Lung (tissue), 11 donors: ENCODE measurements at regions not wholly inside any gene's neighbourhood (a gene's known extent, or its start where the extent isn't known, plus 50 kb on each side); places are given as distances from the start of the nearest gene placed in this dataset.

Experiments used
- ATAC-seq: fragments of 200-7000 bp; cut with Tn5 transposase; one replicate; pipeline ENCODE4 v1.9.1; 2020; ENCODE audit warnings: moderate number of reproducible peaks; ENCODE audit not compliant: insufficient read depth, low FRiP score
- DNase-seq, 3 donors: peaks; one replicate each; pipeline ENCODE4 v3.0.0-alpha.2; 2013 to 2017
- H3K27ac ChIP-seq, 2 donors: one replicate each; pipeline ENCODE4 v1.5.1; 2013; ENCODE audit warnings: mild to moderate bottlenecking in 2 of 2, moderate library complexity in 2 of 2, control low read depth in 1 of 2, inconsistent platforms in 1 of 2, low read depth in 1 of 2, low read length in 1 of 2
- H3K27me3 ChIP-seq, 3 donors: one replicate each; pipeline ENCODE4 v1.5.1; 2013; ENCODE audit warnings: low read length in 2 of 3; ENCODE audit not compliant: control insufficient read depth in 3 of 3, insufficient read depth in 3 of 3
- H3K36me3 ChIP-seq, 4 donors: one replicate each; pipeline ENCODE4 v1.5.1; 2013; ENCODE audit warnings: low read length in 4 of 4, mild to moderate bottlenecking in 1 of 4, moderate library complexity in 1 of 4; ENCODE audit not compliant: control insufficient read depth in 4 of 4, insufficient read depth in 4 of 4
- H3K4me1 ChIP-seq, 5 donors: one replicate each; pipeline ENCODE4 v1.5.1; 2013; ENCODE audit warnings: low read length in 5 of 5, mild to moderate bottlenecking in 2 of 5, moderate library complexity in 1 of 5; ENCODE audit not compliant: control insufficient read depth in 5 of 5, insufficient read depth in 5 of 5
- H3K4me3 ChIP-seq: one replicate; pipeline ENCODE4 v1.5.1; 2013; ENCODE audit warnings: mild to moderate bottlenecking, control low read depth, moderate library complexity
- H3K9ac ChIP-seq, 2 donors: one replicate each; pipeline ENCODE4 v1.5.1; 2013; ENCODE audit warnings: low read length in 2 of 2, control low read depth in 1 of 2; ENCODE audit not compliant: insufficient read depth in 1 of 2
- H3K9me3 ChIP-seq, 4 donors: one replicate each; pipeline ENCODE4 v1.5.1; 2013; ENCODE audit warnings: low read length in 3 of 4, mild to moderate bottlenecking in 1 of 4, moderate library complexity in 1 of 4; ENCODE audit not compliant: control insufficient read depth in 4 of 4, insufficient read depth in 3 of 4
- CTCF ChIP-seq: IDR thresholded peaks from 2 replicates; pipeline ENCODE4 v1.5.1; 2012; ENCODE audit warnings: mild to moderate bottlenecking; ENCODE audit errors: control extremely low read depth, extremely low read depth
- WGBS, 2 donors: extraction: QIAGEN DNeasy Blood & Tissue Kit; methylation state at CpG; one replicate each; pipeline ENCODE4 v1.1.7; 2013; 5-methylcytosine and 5-hydroxymethylcytosine counted together
- donor health status: control.
- donor health status: control.
- donor health status: Bipolar disorder and iron deficiency.
- donor health status: healthy.
- donor health status: DM: yes; HTN: yes; CAD: no.

GRCh38 chr1:213572912-213573647 lies 414.7 kb upstream of the PROX1 start:
- H3K27ac ChIP-seq = no peak overlapping the region
- WGBS, 2 donors = 47 to 56% methylated on average over 3 of the region's 3 CpGs
- no peak overlapping the region for H3K9ac ChIP-seq
- no peaks in the 10 kb centered on the region for H3K36me3 ChIP-seq
- no peaks in the 10 kb centered on the region for H3K27me3 ChIP-seq
- no peak for ATAC-seq
- DNase-seq = peak; percentile 26 to 83 (median 72)
- H3K4me1 ChIP-seq = peaks cover 0 to 9% (median 0%) of the 10 kb centered on the region in 5 donors
- H3K9me3 ChIP-seq = peaks cover 0 to 6% (median 0%) of the 10 kb centered on the region in 4 donors
- no peak overlapping the region for H3K4me3 ChIP-seq
- TF ChIP-seq CTCF = no peak

GRCh38 chr1:213573648-213574009 lies 414.1 kb upstream of the PROX1 start:
- Histone ChIP-seq H3K9ac (no peak overlapping the region), H3K4me3 (no peak overlapping the region), H3K27me3 (no peaks in the 10 kb centered on the region), H3K9me3 (peaks cover 0 to 9% (median 0%) of the 10 kb centered on the region in 4 donors), H3K27ac (no peak overlapping the region), H3K36me3 (no peaks in the 10 kb centered on the region), H3K4me1 (peaks cover 0 to 9% (median 0%) of the 10 kb centered on the region in 5 donors)
- 65 to 76% methylated on average over 2 of the region's 2 CpGs for WGBS, 2 donors
- no peak for TF ChIP-seq CTCF
- ATAC-seq = no peak
- no peak for DNase-seq

- WGBS, 2 donors = 65 to 85% methylated on average over 6 of the region's 6 CpGs
- Histone ChIP-seq H3K4me1 (peaks cover 0 to 2% (median 0%) of the 10 kb centered on the region in 5 donors), H3K9me3 (peaks cover 0 to 3% (median 0%) of the 10 kb centered on the region in 4 donors), H3K36me3 (no peaks in the 10 kb centered on the region), H3K4me3 (no peak overlapping the region), H3K27ac (no peak overlapping the region), H3K9ac (no peak overlapping the region), H3K27me3 (no peaks in the 10 kb centered on the region)
- ATAC-seq = no peak
- DNase-seq = peak in 1 of 3 donors; percentile 50
- TF ChIP-seq CTCF = no peak
These were observed 404.7 kb upstream of the PROX1 start for GRCh38 chr1:213582976-213583567.
